Left lung (tissue), 4 donors: ENCODE measurements at regions not wholly inside any gene's neighbourhood (a gene's known extent, or its start where the extent isn't known, plus 50 kb on each side); places are given as distances from the start of the nearest gene placed in this dataset.
A peak's percentile ranks its signal among the peaks of the same experiment; 100 is the strongest.

Source experiments
- ATAC-seq: fragments of 200-7000 bp; cut with Tn5 transposase; one replicate; pipeline ENCODE4 v1.9.1; 2020; ENCODE audit warnings: moderate library complexity
- DNase-seq, 4 donors: peaks; one replicate each; pipeline ENCODE4 v3.0.0-alpha.2; 2013 to 2020
- H3K27ac ChIP-seq, 2 donors: fragments of 200-600 bp; sonication (generic) in 1 of 2; one replicate each; pipeline versions ENCODE4 v1.5.0 to v1.8.0; 2020 to 2021
- H3K27me3 ChIP-seq, 2 donors: fragments of 200-600 bp; sonication (generic) in 1 of 2; one replicate each; pipeline versions ENCODE4 v1.5.0 to v1.8.0; 2020 to 2021
- H3K36me3 ChIP-seq, 2 donors: fragments of 200-600 bp; sonication (generic) in 1 of 2; one replicate each; pipeline versions ENCODE4 v1.5.0 to v1.8.0; 2020 to 2021
- H3K4me1 ChIP-seq, 2 donors: fragments of 200-600 bp; one replicate each; pipeline ENCODE4 v1.8.0; 2021
- H3K4me3 ChIP-seq, 2 donors: fragments of 200-600 bp; sonication (generic) in 1 of 2; one replicate each; pipeline versions ENCODE4 v1.5.0 to v1.8.0; 2020 to 2021; ENCODE audit warnings: mild to moderate bottlenecking in 1 of 2
- H3K9me3 ChIP-seq, 2 donors: fragments of 200-600 bp; sonication (generic) in 1 of 2; one replicate each; pipeline versions ENCODE4 v1.5.0 to v1.8.0; 2020 to 2021
- intact Hi-C, 2 donors: fragments of 100-400 bp; cut with DNase I; formaldehyde crosslinking; loops; one replicate each; pipeline versions ENCODE4 v1.11.2 to v1.14.2; 2022
- TF ChIP-seq, protein P1 (sequence below), 2 donors: fragments of 200-600 bp; sonication (generic) in 1 of 2; IDR thresholded peaks; one replicate each; pipeline versions ENCODE4 v1.5.0 to v1.8.0; 2021; ENCODE audit warnings: antibody characterized with exemption in 2 of 2
- donor health status: DM: no; HTN: yes; CAD: no.
- donor health status: DM: no; HTN: no; CAD: no.

DNA sequence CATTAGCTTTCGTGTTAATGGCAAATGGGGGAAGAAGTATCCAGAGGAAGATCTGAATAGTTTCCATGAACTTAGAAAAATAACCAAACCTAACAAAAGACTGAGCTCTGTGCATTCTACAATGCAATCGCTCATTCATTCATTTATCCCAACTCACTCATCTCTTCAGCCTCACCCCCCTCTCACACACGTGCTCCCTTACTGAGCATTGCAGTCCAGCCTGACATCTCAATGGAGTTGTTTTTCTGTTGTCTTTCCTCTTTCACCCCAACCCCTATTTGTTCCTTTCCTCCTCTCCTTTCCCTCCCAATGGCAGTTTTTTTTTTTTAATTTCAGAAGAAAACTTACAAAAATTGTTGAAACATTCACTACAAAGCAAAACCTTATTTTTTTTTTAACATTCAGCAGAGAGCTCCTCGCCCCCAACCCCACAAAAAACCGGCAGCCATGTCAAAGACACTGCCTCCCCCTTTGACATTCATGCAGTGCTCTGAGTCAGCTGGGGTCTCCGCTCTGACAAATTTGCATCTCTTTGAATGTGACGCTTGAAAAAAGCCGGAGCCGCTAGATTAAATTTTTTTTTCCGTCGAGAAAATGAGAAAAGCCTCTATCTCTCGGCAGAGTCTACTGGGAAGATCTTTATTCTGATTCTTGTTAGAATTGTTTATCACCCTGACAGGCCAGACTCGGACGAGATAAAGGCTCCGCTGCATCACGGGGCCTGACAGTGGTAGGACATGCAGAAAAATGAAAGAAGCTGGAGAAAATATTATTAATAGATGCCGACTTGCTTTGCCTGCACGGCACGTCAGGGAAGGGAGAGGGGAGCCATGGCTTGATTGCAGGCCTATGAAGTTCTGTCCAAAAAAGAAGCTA, 775.6 kb downstream of the VRK1 start:
- intact Hi-C loops, result no loop called here
- Histone ChIP-seq H3K4me3 (no peak overlapping the region), H3K27ac (no peak overlapping the region), H3K36me3 (no peaks in the 10 kb centered on the region), H3K4me1 (no peaks in the 10 kb centered on the region), H3K27me3 (no peaks in the 10 kb centered on the region), H3K9me3 (no peaks in the 10 kb centered on the region)
- TF ChIP-seq, protein P1, sequence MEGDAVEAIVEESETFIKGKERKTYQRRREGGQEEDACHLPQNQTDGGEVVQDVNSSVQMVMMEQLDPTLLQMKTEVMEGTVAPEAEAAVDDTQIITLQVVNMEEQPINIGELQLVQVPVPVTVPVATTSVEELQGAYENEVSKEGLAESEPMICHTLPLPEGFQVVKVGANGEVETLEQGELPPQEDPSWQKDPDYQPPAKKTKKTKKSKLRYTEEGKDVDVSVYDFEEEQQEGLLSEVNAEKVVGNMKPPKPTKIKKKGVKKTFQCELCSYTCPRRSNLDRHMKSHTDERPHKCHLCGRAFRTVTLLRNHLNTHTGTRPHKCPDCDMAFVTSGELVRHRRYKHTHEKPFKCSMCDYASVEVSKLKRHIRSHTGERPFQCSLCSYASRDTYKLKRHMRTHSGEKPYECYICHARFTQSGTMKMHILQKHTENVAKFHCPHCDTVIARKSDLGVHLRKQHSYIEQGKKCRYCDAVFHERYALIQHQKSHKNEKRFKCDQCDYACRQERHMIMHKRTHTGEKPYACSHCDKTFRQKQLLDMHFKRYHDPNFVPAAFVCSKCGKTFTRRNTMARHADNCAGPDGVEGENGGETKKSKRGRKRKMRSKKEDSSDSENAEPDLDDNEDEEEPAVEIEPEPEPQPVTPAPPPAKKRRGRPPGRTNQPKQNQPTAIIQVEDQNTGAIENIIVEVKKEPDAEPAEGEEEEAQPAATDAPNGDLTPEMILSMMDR (IDR thresholded peaks at IDR 0.05), result no peak
- ATAC-seq (no peak), DNase-seq (no peak)

DNA sequence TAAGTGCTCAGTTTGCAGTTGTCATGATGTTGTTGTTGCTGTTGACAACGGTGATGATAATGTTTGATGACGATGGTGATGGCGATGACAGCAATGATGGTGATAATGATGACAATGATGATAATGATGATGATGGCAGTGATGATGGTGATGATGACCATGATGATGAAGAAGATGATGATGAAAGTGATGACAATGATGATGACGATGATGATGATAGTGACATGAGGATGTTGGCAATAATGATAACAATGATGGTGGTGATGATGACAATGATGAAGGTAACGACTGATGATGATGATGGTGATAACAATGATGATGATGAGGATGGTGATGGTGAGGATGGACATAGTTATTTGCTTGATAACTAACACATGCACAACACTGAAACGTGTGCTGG, 778.5 kb downstream of the VRK1 start:
- no peaks in the 10 kb centered on the region for H3K4me1 ChIP-seq
- DNase-seq (no peak), ATAC-seq (no peak)
- no peak overlapping the region for H3K27ac ChIP-seq
- intact Hi-C loops, result no loop called here
- no peaks in the 10 kb centered on the region for H3K36me3 ChIP-seq
- TF ChIP-seq, protein P1 (IDR thresholded peaks at IDR 0.05), result no peak
- H3K9me3 ChIP-seq, result no peaks in the 10 kb centered on the region
- no peaks in the 10 kb centered on the region for H3K27me3 ChIP-seq
- H3K4me3 ChIP-seq, result no peak overlapping the region

DNA sequence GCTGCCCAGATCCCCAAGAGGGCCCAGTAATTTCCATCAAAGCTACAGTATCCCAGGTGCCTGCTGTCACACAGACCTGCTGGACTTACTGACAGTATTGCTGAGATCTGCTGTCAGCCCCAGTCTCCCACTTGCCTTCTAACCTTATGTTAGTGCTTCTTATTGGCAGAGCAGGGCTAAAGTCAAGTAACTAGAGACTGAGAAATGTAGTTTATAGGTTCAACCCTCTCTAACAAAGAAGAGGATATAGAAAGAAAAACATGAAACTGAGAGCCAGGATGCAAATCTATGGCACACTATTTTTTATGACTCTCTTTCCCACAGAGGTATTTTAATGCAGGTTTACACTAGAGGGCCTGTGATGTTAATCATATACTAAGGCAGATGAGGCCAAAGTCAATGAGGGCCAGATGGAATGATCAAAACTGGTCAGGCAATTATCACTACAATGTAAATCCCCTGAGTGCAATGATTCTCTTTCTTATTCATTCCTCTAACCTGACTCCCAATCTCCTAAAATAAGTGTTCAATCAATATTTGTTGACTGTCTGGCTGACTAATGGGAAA, 781.9 kb downstream of the VRK1 start:
- Histone ChIP-seq H3K9me3 (no peaks in the 10 kb centered on the region), H3K36me3 (no peaks in the 10 kb centered on the region), H3K27me3 (no peaks in the 10 kb centered on the region), H3K27ac (no peak overlapping the region), H3K4me3 (no peak overlapping the region), H3K4me1 (no peaks in the 10 kb centered on the region)
- ATAC-seq, result no peak
- TF ChIP-seq, protein P1 (IDR thresholded peaks at IDR 0.05), result no peak
- DNase-seq, result no peak
- intact Hi-C loops, result no loop called here

DNA sequence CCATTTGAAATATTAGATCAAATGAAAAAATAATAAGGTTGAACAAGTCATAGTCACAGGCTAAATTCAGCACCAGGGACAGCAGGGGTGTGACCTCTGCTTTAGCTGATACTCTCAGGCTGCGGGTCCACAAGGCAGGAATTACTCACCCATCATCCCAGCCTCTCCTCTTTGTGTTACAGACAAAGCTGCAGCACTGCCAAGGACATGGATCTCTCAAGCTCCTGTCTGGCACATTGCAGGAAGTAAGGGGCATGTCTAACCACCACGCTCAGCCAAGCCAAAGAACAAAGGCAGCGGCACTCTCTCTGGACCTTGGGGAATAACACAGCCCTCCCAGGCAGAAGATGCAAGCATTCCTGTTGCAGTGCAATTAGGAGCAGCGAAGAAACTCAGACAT, 783.8 kb downstream of the VRK1 start:
- no peak overlapping the region for H3K27ac ChIP-seq
- TF ChIP-seq, protein P1 (IDR thresholded peaks at IDR 0.05), result no peak
- no peaks in the 10 kb centered on the region for H3K36me3 ChIP-seq
- ATAC-seq, result no peak
- peak in 1 of 4 donors; percentile 19 for DNase-seq
- intact Hi-C loops, result no loop called here
- no peaks in the 10 kb centered on the region for H3K9me3 ChIP-seq
- H3K4me1 ChIP-seq, result no peaks in the 10 kb centered on the region
- H3K4me3 ChIP-seq, result no peak overlapping the region
- no peaks in the 10 kb centered on the region for H3K27me3 ChIP-seq

DNA sequence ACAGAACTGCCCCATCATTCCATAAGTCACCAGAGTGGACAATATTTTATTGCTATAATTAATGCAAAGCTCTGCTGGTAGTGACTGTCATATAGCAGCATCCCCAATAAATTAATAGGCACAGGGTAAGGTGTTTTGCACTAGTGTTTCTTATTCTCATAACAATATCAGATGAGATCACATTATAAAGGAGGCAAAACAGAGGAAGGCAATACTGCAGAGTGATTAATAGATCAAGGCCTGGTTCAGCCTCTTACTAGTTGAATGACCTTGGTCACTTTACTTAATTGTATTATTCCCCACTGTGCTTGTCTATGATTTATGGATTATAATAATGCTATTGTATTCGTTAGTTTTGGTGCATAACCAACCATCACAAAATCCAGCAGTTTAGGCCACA, 784.8 kb downstream of the VRK1 start:
- no peaks in the 10 kb centered on the region for H3K36me3 ChIP-seq
- DNase-seq (no peak), ATAC-seq (no peak)
- TF ChIP-seq, protein P1 (IDR thresholded peaks at IDR 0.05), result no peak
- H3K27me3 ChIP-seq, result no peaks in the 10 kb centered on the region
- intact Hi-C loops, result no loop called here
- no peak overlapping the region for H3K4me3 ChIP-seq
- no peak overlapping the region for H3K27ac ChIP-seq
- no peaks in the 10 kb centered on the region for H3K9me3 ChIP-seq
- H3K4me1 ChIP-seq, result no peaks in the 10 kb centered on the region
